NCI-H748 (cell line): ENCODE measurements at regions not wholly inside any gene's neighbourhood (a gene's known extent, or its start where the extent isn't known, plus 50 kb on each side); places are given as distances from the start of the nearest gene placed in this dataset.

ENCODE experiments used
- DNase-seq: peaks from one replicate; lab custom pipeline; 2025; ENCODE audit not compliant: unreplicated experiment; lab: John Stamatoyannopoulos, UW

DNA sequence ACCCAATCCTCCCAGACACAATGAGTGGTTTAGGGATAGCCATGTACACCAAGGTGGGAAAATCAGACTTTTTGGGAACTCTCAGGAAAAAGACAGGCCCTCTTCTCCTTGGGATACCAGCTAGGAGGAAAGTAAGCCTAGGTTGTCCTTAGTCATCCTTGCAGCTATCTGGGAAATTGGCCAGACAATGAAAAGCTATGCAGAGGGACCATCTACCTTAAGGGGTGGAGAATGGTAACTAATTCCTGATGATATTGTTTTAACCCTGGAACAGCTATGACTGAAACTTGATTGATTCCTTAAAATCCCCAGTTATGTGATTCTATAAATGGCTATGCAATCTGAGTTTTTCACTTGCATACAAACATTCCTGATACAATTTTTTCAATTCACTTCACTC is 88.9 kb upstream of the BNC2 start:
- no peak for DNase-seq

DNA sequence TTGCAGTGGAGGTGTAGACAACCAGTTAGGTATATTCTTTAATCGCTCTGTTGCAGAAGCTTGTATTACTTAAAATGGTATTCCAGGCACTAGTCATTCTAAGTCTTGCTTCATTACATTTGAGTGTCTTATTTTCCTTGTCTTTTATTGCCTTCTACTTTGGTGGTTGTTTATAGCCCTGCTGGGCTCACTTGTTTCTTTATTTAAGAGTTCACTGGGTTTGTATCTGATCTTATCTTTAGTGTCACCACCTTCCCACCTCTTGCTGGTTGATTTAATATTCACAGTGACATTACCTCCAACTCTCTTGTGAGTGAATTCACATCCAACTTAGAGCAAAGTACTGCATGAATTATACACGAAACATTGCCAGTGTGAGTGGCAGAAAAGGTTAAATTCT is 83.6 kb upstream of the BNC2 start:
- DNase-seq: no peak

DNA sequence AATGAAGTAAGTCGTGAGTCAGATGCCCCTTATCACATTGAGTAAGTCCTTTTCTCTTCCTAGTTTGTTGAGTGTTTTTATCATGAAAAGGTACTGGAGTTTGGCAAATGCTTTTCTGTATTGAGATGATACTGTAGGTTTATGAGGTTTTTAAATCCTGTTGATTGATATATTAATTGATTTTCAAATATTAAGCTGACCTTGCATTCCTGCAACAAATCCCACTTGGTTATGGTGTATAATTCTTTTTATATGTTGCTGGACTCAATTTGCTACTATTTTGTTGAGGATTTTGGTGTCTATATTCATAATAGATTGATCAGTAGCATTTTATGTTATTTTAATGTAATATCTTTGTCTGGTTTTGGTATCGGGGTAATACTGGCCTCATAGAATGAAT is 81.0 kb upstream of the BNC2 start:
- no peak for DNase-seq

DNA sequence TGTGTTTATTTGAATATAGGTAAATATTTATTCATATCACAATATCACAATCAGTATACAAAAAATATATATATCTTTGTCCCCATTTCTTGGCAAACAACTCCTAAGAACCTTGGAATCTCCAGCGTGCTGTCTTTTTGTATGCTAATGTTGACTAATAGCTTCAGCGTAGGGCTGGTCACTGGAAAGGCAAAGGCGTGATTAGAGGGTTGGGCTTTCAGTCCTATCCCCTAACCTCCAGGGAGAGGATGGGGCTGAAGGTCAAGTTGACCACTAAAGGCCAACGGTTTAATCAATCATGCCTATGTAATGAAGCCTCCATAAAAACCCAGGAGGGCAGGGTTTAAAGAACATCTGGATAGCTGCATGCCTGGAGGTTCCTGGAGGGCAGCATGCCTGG is 79.6 kb upstream of the BNC2 start:
- DNase-seq: no peak

DNA sequence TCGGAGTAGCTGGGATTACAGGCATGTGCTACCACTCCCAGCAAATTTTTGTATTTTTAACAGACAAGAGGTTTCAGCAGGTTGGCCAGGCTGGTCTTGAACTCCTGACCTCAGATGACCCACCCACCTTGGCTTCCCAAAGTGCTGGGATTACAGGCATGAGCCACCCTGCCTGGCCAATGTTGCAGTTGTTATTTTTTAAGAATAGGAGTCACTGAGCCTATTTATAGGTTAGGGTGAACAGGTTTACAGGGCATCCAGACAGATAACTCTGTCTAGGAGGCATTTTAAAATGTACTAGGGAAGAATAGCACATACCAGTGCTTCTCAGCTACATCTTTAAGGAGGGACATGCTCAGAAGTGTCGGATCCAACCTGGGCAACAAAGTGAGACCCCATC is 60.1 kb upstream of the BNC2 start:
- no peak for DNase-seq

DNA sequence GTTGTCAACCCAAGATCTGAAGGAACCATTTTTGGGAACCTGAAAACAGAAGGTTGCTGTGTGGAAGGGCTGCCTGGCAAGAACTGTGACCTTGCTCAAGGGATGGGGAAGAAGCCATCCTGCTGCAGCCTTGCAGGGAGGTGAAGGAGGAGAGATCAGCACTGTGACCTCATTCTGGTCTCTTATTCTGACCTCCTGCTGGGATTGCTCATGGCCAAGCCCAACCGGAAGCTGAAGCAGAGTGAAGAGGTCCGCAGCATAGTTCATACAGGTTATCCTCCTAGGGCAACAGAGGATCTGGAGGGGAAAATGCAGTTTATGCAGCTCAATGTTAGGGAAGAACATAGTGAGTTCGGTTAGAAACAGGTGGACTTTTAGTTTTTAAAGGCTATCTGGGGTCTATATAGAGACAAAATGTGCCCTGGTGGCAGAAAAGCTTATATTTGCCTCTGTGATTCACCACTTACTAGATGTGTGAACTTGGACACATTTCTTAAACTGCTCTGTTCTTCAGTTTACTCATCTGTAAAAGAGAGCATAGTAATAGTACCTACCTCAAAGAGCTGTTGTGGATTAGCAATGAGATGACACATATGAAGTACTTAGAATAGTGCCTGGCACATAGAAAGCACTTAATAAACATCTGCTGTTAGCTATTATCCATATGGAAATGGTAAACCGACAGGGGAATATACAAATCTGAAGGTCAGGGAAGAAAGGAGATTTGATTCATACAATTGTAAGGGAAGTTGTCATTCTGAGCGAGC is 57.9 kb upstream of the BNC2 start:
- peak; percentile 10 for DNase-seq

DNA sequence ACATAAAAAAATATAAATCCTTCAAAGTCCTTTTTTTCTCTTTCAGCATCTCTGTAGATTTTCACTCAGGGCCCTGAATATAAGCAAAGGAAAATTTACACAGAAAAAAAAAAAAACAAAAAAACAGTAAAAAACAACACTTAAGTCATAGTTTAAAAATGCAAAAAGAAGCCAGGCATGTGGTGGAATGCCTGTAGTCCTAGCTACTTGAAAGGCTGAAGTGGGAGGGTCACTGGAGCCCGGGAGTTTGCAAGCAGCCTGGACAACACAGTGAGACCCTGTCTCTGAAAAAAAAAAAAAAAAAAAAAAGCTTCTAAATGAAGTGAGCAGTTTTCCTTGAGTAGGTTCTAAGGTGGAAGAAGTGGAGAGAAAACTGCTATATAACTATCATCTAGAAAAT is 55.0 kb upstream of the BNC2 start:
- DNase-seq: no peak

DNA sequence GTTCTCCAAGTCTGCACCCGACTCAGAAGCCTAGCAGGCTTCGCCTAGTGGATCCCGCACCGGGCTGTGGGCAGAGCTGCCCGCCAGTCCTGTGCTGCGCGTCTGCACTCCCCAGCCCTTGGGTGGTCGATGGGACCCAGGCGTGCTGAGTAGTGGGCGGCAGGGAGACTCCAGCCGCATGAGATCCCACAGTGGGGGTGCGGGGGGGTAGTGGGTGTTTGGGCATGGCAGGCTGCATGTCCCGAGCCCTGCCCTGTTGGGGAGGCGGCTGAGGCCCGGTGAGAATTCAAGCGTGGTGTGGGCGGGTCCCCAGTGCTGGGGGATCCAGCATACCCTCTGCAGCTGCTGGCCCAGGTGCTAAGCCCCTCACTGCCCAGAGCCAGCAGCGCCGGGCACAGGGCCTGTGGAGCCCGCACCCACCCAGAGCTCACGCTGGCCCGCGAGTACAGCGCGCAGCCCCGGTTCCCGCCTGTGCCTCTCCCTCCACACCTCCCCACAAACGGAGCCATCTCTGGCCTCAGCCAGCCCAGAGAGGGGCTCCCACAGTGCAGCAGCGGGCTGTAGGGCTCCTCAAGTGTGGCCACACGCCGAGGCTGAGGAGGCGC is 53.9 kb upstream of the BNC2 start:
- DNase-seq: no peak

DNA sequence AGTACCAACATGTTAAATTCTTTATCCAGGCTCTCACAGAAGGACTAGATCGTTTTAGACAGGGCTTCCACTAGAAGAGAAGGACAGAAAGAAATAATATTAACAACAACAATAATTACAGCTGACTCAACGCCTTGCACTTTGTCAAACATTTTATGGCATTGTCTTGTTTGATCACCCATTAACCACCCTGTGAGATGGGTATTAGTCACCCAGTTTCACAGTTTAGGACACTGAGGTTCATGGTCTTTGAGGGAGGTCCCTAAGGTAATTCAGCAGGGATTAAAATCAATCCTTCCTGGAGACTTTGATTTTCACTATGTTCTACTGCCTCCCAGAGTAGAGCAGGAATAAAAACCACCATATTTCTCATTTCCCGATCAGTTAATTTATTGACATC is 51.4 kb upstream of the BNC2 start:
- peak; percentile 44 for DNase-seq
